GM21576 (cell line): ENCODE measurements at regions not wholly inside any gene's neighbourhood (a gene's known extent, or its start where the extent isn't known, plus 50 kb on each side); places are given as distances from the start of the nearest gene placed in this dataset.
"Not testable (repeated sequence)": the region's sequence is repeated elsewhere in the genome, so short reads cannot be mapped to it uniquely, and the experiment has no call there.

ENCODE experiments used
- ATAC-seq: cut with Tn5 transposase; IDR thresholded peaks from one replicate; pipeline ENCODE4 v1.9.1; 2021; ENCODE audit warnings: mild to moderate bottlenecking, moderate library complexity; ENCODE audit not compliant: unreplicated experiment

GRCh38 chr4:77220828-77221613 lies 64.0 kb downstream of the CCNG2 start:
- ATAC-seq: no peak

GRCh38 chr4:77225022-77225421 lies 68.0 kb downstream of the CCNG2 start:
- ATAC-seq: no peak

- ATAC-seq: no peak
These were observed 70.1 kb downstream of the CCNG2 start for GRCh38 chr4:77226939-77227705.

GRCh38 chr4:77229433-77229832 lies 72.4 kb downstream of the CCNG2 start:
- ATAC-seq: no peak

GRCh38 chr4:77232653-77233052 lies 75.6 kb downstream of the CCNG2 start:
- ATAC-seq: no peak

- peak; percentile 75 for ATAC-seq
These were observed 78.4 kb downstream of the CCNG2 start for GRCh38 chr4:77235289-77235854.

GRCh38 chr4:77236806-77237205 lies 79.8 kb downstream of the CCNG2 start:
- no peak for ATAC-seq

GRCh38 chr4:77240469-77241066 lies 83.6 kb downstream of the CCNG2 start:
- peak; percentile 74 for ATAC-seq

GRCh38 chr4:77248805-77249204 lies 91.8 kb downstream of the CCNG2 start:
- no peak for ATAC-seq

GRCh38 chr4:77251751-77252150 lies 94.7 kb downstream of the CCNG2 start:
- no peak for ATAC-seq

GRCh38 chr4:77263247-77263646 lies 106.2 kb downstream of the CCNG2 start:
- ATAC-seq: no peak

GRCh38 chr4:77263976-77264375 lies 107.0 kb downstream of the CCNG2 start:
- ATAC-seq: not testable (repeated sequence)

GRCh38 chr4:77264826-77265225 lies 107.8 kb downstream of the CCNG2 start:
- no peak for ATAC-seq

- no peak for ATAC-seq
These were observed 111.1 kb downstream of the CCNG2 start for GRCh38 chr4:77268108-77268507.

GRCh38 chr4:77269505-77269904 lies 112.5 kb downstream of the CCNG2 start:
- no peak for ATAC-seq

GRCh38 chr4:77273412-77273811 lies 116.4 kb downstream of the CCNG2 start:
- ATAC-seq: no peak

- ATAC-seq: not testable (repeated sequence)
These were observed 122.1 kb downstream of the CCNG2 start for GRCh38 chr4:77279114-77279513.

GRCh38 chr4:77282305-77282704 lies 125.3 kb downstream of the CCNG2 start:
- ATAC-seq: no peak

- ATAC-seq: no peak
These were observed 127.0 kb downstream of the CCNG2 start for GRCh38 chr4:77284036-77284435.

GRCh38 chr4:77286906-77287305 lies 129.9 kb downstream of the CCNG2 start:
- ATAC-seq: no peak

- ATAC-seq: no peak
These were observed 136.4 kb downstream of the CCNG2 start for GRCh38 chr4:77293426-77293825.
